ENCODE measurements at regions not wholly inside any gene's neighbourhood (a gene's known extent, or its start where the extent isn't known, plus 50 kb on each side); places are given as distances from the start of the nearest gene placed in this dataset.
"Not testable (repeated sequence)": the region's sequence is repeated elsewhere in the genome, so short reads cannot be mapped to it uniquely, and the experiment has no call there.

DNA sequence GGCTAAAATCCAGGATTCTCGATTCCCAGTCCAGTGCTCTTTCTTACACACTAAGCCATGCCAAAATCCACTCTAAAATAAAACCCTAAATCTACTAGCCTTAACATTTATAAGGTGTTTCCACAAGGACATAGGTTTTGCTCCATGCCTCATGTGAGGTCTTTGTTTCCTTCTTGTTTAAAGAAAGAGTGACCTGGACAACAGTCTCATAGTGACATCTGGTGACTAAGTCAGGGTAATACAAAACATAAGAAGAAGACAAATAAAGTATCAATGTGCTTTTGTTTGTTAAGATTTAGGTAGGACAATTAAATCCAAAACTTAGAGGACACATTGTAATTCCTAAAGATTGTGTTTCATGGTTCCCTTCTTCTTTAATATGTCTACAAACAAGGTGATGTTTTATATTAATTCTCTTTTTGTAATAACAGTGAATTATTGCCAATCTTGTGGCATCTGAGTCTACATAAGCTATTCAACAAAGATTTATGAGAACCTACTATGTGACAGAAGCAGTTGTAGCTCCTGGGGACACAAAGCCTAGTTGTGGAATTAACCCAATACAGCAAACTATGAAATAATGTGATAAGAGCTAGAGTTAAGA, 93.0 kb upstream of the TRIM77 start:
- H2BK12ac ChIP-seq (ENCODE audit: low read depth, low read length); H3K4me1 ChIP-seq (replicated peaks in 1 of 4; ENCODE audit: control insufficient read depth in 3 of 4, insufficient read depth in 4 of 4, low read length in 3 of 4); H2BK15ac ChIP-seq (ENCODE audit: low read length); H3K4me2 ChIP-seq (ENCODE audit: insufficient read depth in 1 of 2, low read depth in 2 of 2, low read length in 2 of 2); H2BK5ac ChIP-seq (ENCODE audit: low read depth, low read length); H3K4me3 ChIP-seq (ENCODE audit: extremely low read depth in 1 of 4, insufficient read depth in 2 of 4, low read depth in 3 of 4, low read length in 4 of 4); H3K27me3 ChIP-seq (replicated peaks in 1 of 4; ENCODE audit: control insufficient read depth in 3 of 4, extremely low read depth in 1 of 4, insufficient read depth in 3 of 4, low read length in 3 of 4); H2AK5ac ChIP-seq (ENCODE audit: low read depth, low read length); H3K9me3 ChIP-seq (ENCODE audit: insufficient read depth in 2 of 2, low read depth in 1 of 2, low read length in 1 of 2); H3K14ac ChIP-seq (ENCODE audit: insufficient read length); H3K18ac ChIP-seq (ENCODE audit: extremely low read depth, low read length); H3K4ac ChIP-seq (replicated peaks; ENCODE audit: insufficient read length, low read depth, low read length); H4K91ac ChIP-seq (replicated peaks; ENCODE audit: insufficient read length, low read length); H4K5ac ChIP-seq (ENCODE audit: insufficient read length, low read depth, low read length); H3K79me2 ChIP-seq (ENCODE audit: control insufficient read depth in 1 of 2, insufficient read depth in 2 of 2, low read length in 2 of 2); H2BK20ac ChIP-seq (ENCODE audit: low read length); POLR2A ChIA-PET (ENCODE audit: partially characterized antibody); H3K56ac ChIP-seq (replicated peaks; ENCODE audit: insufficient read length, low read depth, low read length); DNase-seq (ENCODE audit: low read depth in 1 of 2, low spot score in 2 of 2); H3K23ac ChIP-seq (ENCODE audit: insufficient read length); H4K8ac ChIP-seq (ENCODE audit: extremely low read depth, insufficient read depth, low read length); H3K36me3 ChIP-seq (ENCODE audit: control insufficient read depth in 2 of 4, insufficient read depth in 4 of 4, low read length in 3 of 4); H3K27ac ChIP-seq (ENCODE audit: low read depth, low read length); H3K79me1 ChIP-seq (ENCODE audit: low read depth, low read length); H3K9ac ChIP-seq (replicated peaks in 1 of 4; ENCODE audit: extremely low read depth in 1 of 4, low read depth in 3 of 4, low read length in 3 of 4); H2BK120ac ChIP-seq (replicated peaks; ENCODE audit: low read depth, low read length); H4K20me1 ChIP-seq (replicated peaks in 1 of 2; ENCODE audit: control insufficient read depth in 1 of 2, insufficient read depth in 2 of 2, low read length in 2 of 2); H3K23me2 ChIP-seq (ENCODE audit: low read depth, low read length): not testable (repeated sequence)
- CTCF ChIA-PET (ENCODE audit: partially characterized antibody) = interaction anchor here (0.6 to 1.4 kb wide), 2 partner anchors 10 to 354 kb away, joined by 3 to 4 read pairs; no protein-coding TSS in a partner anchor
- 40% methylated on average over 1 of the region's 1 CpG; no CpG with 5 or more reads in 1 of the 2 experiments for WGBS, 2 experiments (ENCODE audit: extremely low coverage in 1 of 2, insufficient coverage in 1 of 2, insufficient read length in 1 of 2, insufficient replicate concordance in 2 of 2, low coverage in 1 of 2, low lambda C conversion rate in 2 of 2, missing lambda C conversion rate in 1 of 2)
- peak; percentile 65 to 71 for TF ChIP-seq RAD21 (IDR thresholded peaks at IDR 0.05 in 1 of 2, conservative IDR thresholded peaks at IDR 0.05 in 1 of 2; ENCODE audit: low read depth in 2 of 2, low read length in 2 of 2)
- TF ChIP-seq, protein P1, sequence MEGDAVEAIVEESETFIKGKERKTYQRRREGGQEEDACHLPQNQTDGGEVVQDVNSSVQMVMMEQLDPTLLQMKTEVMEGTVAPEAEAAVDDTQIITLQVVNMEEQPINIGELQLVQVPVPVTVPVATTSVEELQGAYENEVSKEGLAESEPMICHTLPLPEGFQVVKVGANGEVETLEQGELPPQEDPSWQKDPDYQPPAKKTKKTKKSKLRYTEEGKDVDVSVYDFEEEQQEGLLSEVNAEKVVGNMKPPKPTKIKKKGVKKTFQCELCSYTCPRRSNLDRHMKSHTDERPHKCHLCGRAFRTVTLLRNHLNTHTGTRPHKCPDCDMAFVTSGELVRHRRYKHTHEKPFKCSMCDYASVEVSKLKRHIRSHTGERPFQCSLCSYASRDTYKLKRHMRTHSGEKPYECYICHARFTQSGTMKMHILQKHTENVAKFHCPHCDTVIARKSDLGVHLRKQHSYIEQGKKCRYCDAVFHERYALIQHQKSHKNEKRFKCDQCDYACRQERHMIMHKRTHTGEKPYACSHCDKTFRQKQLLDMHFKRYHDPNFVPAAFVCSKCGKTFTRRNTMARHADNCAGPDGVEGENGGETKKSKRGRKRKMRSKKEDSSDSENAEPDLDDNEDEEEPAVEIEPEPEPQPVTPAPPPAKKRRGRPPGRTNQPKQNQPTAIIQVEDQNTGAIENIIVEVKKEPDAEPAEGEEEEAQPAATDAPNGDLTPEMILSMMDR (IDR thresholded peaks at IDR 0.05; ENCODE audit: control extremely low read depth in 1 of 3, insufficient read depth in 1 of 3, low read depth in 1 of 3, low read length in 3 of 3) = peak in 2 of 3 experiments; percentile 12 to 36; a peak in 2 of 4 replicates
- peak overlapping the region; percentile 93 for H2AFZ ChIP-seq (ENCODE audit: low read length)
- FAIRE-seq = peak; percentile 98

All from H1 (cell line).